ENCODE measurements at regions not wholly inside any gene's neighbourhood (a gene's known extent, or its start where the extent isn't known, plus 50 kb on each side); places are given as distances from the start of the nearest gene placed in this dataset.
A peak's percentile ranks its signal among the peaks of the same experiment; 100 is the strongest.
"Not testable (repeated sequence)": the region's sequence is repeated elsewhere in the genome, so short reads cannot be mapped to it uniquely, and the experiment has no call there.

GRCh38 chr14:71783088-71783487 lies 149.1 kb upstream of the RGS6 start:
- H3K4me3 ChIP-seq = no peak overlapping the region
- no peak overlapping the region for H3K27ac ChIP-seq
- no peak for DNase-seq (ENCODE audit: low spot score)
- TF ChIP-seq CTCF (IDR thresholded peaks at IDR 0.05) = no peak

- H3K27ac ChIP-seq = no peak overlapping the region
- TF ChIP-seq CTCF (IDR thresholded peaks at IDR 0.05) = no peak
- DNase-seq (ENCODE audit: low spot score) = no peak
- H3K4me3 ChIP-seq = peak overlapping the region; percentile 21
These were observed 148.4 kb upstream of the RGS6 start for GRCh38 chr14:71783786-71784185.

- DNase-seq (ENCODE audit: low spot score) = no peak
- TF ChIP-seq CTCF (IDR thresholded peaks at IDR 0.05) = no peak
- H3K4me3 ChIP-seq = no peak overlapping the region
- no peak overlapping the region for H3K27ac ChIP-seq
These were observed 143.2 kb upstream of the RGS6 start for GRCh38 chr14:71789005-71789404.

- H3K27ac ChIP-seq = no peak overlapping the region
These were observed 132.4 kb upstream of the RGS6 start for GRCh38 chr14:71799841-71800240.

GRCh38 chr14:71800878-71801277 lies 131.4 kb upstream of the RGS6 start:
- Histone ChIP-seq H3K27ac (no peak overlapping the region), H3K4me3 (no peak overlapping the region)
- no peak for DNase-seq (ENCODE audit: low spot score)
- no peak for TF ChIP-seq CTCF (IDR thresholded peaks at IDR 0.05)

More at GRCh38 chr14:71799841-71800240, 132.4 kb upstream of the RGS6 start:
- no peak overlapping the region for H3K4me3 ChIP-seq
- no peak for DNase-seq (ENCODE audit: low spot score)
- no peak for TF ChIP-seq CTCF (IDR thresholded peaks at IDR 0.05)

GRCh38 chr14:71803539-71804260 lies 128.5 kb upstream of the RGS6 start:
- no peak for TF ChIP-seq CTCF (IDR thresholded peaks at IDR 0.05)
- no peak overlapping the region for H3K27ac ChIP-seq
- H3K4me3 ChIP-seq = no peak overlapping the region
- no peak for DNase-seq (ENCODE audit: low spot score)

- no peak for TF ChIP-seq CTCF (IDR thresholded peaks at IDR 0.05)
- Histone ChIP-seq H3K27ac (no peak overlapping the region), H3K4me3 (no peak overlapping the region)
- DNase-seq (ENCODE audit: low spot score) = no peak
These were observed 127.2 kb upstream of the RGS6 start for GRCh38 chr14:71804992-71805391.

GRCh38 chr14:71807049-71807448 lies 125.2 kb upstream of the RGS6 start:
- H3K4me3 ChIP-seq; DNase-seq (ENCODE audit: low spot score): not testable (repeated sequence)
- H3K27ac ChIP-seq = peak overlapping the region in 1 of 2 donors; percentile 54

- H3K4me3 ChIP-seq; DNase-seq (ENCODE audit: low spot score); H3K27ac ChIP-seq: not testable (repeated sequence)
These were observed 121.4 kb upstream of the RGS6 start for GRCh38 chr14:71810800-71811199.
